ENCODE measurements at regions not wholly inside any gene's neighbourhood (a gene's known extent, or its start where the extent isn't known, plus 50 kb on each side); places are given as distances from the start of the nearest gene placed in this dataset.
"Not testable (repeated sequence)": the region's sequence is repeated elsewhere in the genome, so short reads cannot be mapped to it uniquely, and the experiment has no call there.

DNA sequence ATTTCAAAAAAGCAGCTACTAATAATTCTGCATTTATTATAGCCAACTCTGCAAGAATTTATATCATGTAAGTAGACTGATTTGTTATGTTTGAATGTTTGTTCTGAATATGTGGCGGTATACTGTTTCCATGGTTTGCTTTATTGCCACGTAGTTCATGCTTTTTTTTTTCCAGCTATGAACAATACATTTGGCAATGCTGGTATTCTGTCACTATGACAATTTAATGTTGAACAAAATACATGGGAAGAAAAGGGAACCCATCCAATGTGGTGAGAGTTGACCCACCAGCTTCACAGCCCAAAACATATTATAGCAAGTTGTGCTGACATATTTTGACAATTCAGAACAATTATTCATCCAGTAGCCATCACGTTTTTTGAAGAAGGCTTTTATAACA lies 145.6 kb downstream of the CCDC71L start:
- Histone ChIP-seq H3K27ac (ENCODE audit: low read length) (no peak overlapping the region), H3K36me3 (ENCODE audit: control insufficient read depth in 1 of 2, insufficient read depth in 2 of 2, low read length in 2 of 2) (no peaks in the 10 kb centered on the region), H3K27me3 (ENCODE audit: low read depth, low read length) (no peaks in the 10 kb centered on the region), H3K4me1 (ENCODE audit: control insufficient read depth in 1 of 2, insufficient read depth in 2 of 2, low read length in 2 of 2) (no peaks in the 10 kb centered on the region), H3K9me3 (ENCODE audit: control insufficient read depth in 1 of 2, low read length in 2 of 2) (no peaks in the 10 kb centered on the region), H3K4me3 (ENCODE audit: low read depth in 1 of 2, low read length in 2 of 2) (no peak overlapping the region)

- H3K27me3 ChIP-seq (ENCODE audit: low read depth, low read length), result no peaks in the 10 kb centered on the region
- no peak overlapping the region for H3K4me3 ChIP-seq (ENCODE audit: low read depth in 1 of 2, low read length in 2 of 2)
- no peaks in the 10 kb centered on the region for H3K36me3 ChIP-seq (ENCODE audit: control insufficient read depth in 1 of 2, insufficient read depth in 2 of 2, low read length in 2 of 2)
- no peaks in the 10 kb centered on the region for H3K9me3 ChIP-seq (ENCODE audit: control insufficient read depth in 1 of 2, low read length in 2 of 2)
- no peak overlapping the region for H3K27ac ChIP-seq (ENCODE audit: low read length)
- no peaks in the 10 kb centered on the region for H3K4me1 ChIP-seq (ENCODE audit: control insufficient read depth in 1 of 2, insufficient read depth in 2 of 2, low read length in 2 of 2)
Observed at GRCh38 chr7:106514881-106515280, 146.1 kb downstream of the CCDC71L start.

DNA sequence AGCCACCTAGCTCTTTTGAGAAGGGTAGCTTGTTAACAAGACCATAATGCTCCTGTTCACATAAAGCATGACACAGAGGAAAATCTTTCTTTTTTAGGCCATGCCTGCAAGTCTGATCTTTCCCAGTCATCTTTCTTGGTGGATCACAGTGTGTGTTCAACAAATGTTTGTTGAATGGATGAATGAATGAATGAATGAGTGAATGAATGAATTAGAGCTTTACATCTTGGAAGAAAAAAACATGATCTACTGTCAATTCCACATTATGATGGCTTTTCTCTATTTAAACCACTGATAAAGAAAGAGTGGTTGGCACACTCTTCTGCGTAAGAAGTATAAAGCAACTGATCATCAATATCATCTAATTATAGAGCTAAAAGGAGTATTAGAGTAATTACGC lies 148.7 kb downstream of the CCDC71L start:
- Histone ChIP-seq H3K27me3 (ENCODE audit: low read depth, low read length) (no peaks in the 10 kb centered on the region), H3K4me3 (ENCODE audit: low read depth in 1 of 2, low read length in 2 of 2) (no peak overlapping the region), H3K9me3 (ENCODE audit: control insufficient read depth in 1 of 2, low read length in 2 of 2) (no peaks in the 10 kb centered on the region), H3K4me1 (ENCODE audit: control insufficient read depth in 1 of 2, insufficient read depth in 2 of 2, low read length in 2 of 2) (no peaks in the 10 kb centered on the region), H3K36me3 (ENCODE audit: control insufficient read depth in 1 of 2, insufficient read depth in 2 of 2, low read length in 2 of 2) (no peaks in the 10 kb centered on the region), H3K27ac (ENCODE audit: low read length) (no peak overlapping the region)

DNA sequence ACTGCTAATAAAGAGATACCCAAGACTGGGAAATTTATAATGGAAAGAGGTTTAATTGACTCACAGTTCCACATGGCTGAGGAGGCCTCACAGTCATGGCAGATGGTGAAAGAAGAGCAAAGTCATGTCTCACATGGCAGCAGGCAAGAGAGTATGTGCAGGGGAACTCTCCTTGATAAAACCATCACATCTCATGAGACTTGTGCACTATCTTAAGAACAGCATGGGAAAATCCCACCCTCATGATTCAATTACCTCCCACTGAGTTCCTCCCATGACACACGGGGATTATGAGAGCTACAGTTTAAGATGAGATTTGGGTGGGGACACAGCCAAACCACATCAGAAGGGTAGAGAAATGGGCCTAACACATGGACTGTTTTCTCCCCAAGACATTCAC lies 156.3 kb downstream of the CCDC71L start:
- Histone ChIP-seq H3K9me3 (ENCODE audit: control insufficient read depth in 1 of 2, low read length in 2 of 2) (no peaks in the 10 kb centered on the region), H3K27ac (ENCODE audit: low read length) (no peak overlapping the region), H3K4me1 (ENCODE audit: control insufficient read depth in 1 of 2, insufficient read depth in 2 of 2, low read length in 2 of 2) (no peaks in the 10 kb centered on the region), H3K27me3 (ENCODE audit: low read depth, low read length) (no peaks in the 10 kb centered on the region), H3K4me3 (ENCODE audit: low read depth in 1 of 2, low read length in 2 of 2) (no peak overlapping the region), H3K36me3 (ENCODE audit: control insufficient read depth in 1 of 2, insufficient read depth in 2 of 2, low read length in 2 of 2) (no peaks in the 10 kb centered on the region)

- no peak overlapping the region for H3K4me3 ChIP-seq (ENCODE audit: low read depth in 1 of 2, low read length in 2 of 2)
- H3K27ac ChIP-seq (ENCODE audit: low read length), result no peak overlapping the region
- H3K4me1 ChIP-seq (ENCODE audit: control insufficient read depth in 1 of 2, insufficient read depth in 2 of 2, low read length in 2 of 2), result no peaks in the 10 kb centered on the region
- H3K36me3 ChIP-seq (ENCODE audit: control insufficient read depth in 1 of 2, insufficient read depth in 2 of 2, low read length in 2 of 2), result no peaks in the 10 kb centered on the region
- no peaks in the 10 kb centered on the region for H3K9me3 ChIP-seq (ENCODE audit: control insufficient read depth in 1 of 2, low read length in 2 of 2)
- no peaks in the 10 kb centered on the region for H3K27me3 ChIP-seq (ENCODE audit: low read depth, low read length)
Observed at GRCh38 chr7:106504207-106504606, 156.8 kb downstream of the CCDC71L start.

DNA sequence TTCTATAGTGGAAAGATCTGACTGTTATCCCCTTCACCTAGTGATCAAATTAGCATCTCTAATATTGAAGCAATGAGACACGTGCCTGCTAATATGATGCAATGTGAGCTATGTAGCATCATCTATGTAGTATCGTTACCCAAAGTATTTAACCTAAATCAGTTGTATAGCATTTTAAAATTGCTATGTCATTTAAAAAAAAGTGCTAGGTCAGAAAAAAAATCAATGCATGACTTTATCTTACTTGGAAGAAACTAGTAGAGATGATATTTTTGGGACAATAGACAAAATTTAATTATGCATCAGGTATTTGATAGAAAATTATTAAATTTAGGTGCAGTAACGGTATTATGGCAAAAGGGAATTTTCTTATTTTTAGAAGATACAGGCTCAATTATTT lies 157.3 kb downstream of the CCDC71L start:
- Histone ChIP-seq H3K4me3 (ENCODE audit: low read depth in 1 of 2, low read length in 2 of 2) (no peak overlapping the region), H3K9me3 (ENCODE audit: control insufficient read depth in 1 of 2, low read length in 2 of 2) (no peaks in the 10 kb centered on the region), H3K27ac (ENCODE audit: low read length) (no peak overlapping the region), H3K36me3 (ENCODE audit: control insufficient read depth in 1 of 2, insufficient read depth in 2 of 2, low read length in 2 of 2) (no peaks in the 10 kb centered on the region), H3K27me3 (ENCODE audit: low read depth, low read length) (no peaks in the 10 kb centered on the region), H3K4me1 (ENCODE audit: control insufficient read depth in 1 of 2, insufficient read depth in 2 of 2, low read length in 2 of 2) (no peaks in the 10 kb centered on the region)

DNA sequence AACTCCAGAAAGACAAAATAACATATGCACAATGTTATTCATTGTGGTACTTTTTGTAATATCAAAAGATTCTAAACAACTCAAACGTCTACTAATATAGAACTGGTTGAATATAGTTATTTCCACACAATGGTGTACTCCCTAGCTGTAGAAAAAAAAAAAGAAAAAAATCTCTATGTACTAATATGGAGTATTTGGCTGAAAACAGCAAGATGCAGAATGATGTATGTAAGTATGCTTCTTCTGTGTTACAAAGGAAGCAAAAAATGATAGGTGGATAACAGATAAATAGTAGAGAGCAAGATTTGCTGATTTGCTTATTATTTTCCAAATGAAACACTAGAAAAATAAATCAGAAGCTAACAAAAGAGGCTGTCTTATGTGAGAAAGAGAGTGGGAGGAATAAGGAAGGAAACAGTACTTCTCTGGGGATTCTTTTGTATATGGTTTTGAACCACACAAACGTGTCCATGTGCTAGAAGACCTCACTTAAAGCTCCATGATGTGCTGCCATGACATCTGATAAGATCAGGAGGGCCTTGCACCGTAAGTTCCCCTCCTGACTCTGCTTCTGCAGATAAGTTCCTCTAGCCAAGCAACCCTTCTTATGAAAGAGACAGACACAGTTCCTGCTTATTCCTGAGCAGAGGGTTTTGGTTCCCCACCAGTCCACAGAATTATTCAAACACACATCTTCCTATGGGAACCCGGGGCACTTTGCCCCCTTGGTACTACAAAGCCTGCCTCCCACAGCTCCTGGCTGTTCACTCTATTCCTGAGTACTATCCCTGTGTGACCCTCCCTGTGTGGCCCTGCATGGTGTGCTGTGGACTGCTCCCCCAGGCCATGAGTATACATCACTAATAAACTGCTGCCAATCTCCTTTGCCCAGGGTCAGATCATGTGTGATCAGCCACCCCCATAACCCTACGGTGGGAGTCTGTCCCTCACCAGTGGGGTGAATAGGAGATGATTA lies 159.1 kb downstream of the CCDC71L start:
- no peaks in the 10 kb centered on the region for H3K4me1 ChIP-seq (ENCODE audit: control insufficient read depth in 1 of 2, insufficient read depth in 2 of 2, low read length in 2 of 2)
- H3K4me3 ChIP-seq (ENCODE audit: low read depth in 1 of 2, low read length in 2 of 2), result no peak overlapping the region
- no peaks in the 10 kb centered on the region for H3K27me3 ChIP-seq (ENCODE audit: low read depth, low read length)
- no peak overlapping the region for H3K27ac ChIP-seq (ENCODE audit: low read length)
- no peaks in the 10 kb centered on the region for H3K9me3 ChIP-seq (ENCODE audit: control insufficient read depth in 1 of 2, low read length in 2 of 2)
- H3K36me3 ChIP-seq (ENCODE audit: control insufficient read depth in 1 of 2, insufficient read depth in 2 of 2, low read length in 2 of 2), result no peaks in the 10 kb centered on the region

DNA sequence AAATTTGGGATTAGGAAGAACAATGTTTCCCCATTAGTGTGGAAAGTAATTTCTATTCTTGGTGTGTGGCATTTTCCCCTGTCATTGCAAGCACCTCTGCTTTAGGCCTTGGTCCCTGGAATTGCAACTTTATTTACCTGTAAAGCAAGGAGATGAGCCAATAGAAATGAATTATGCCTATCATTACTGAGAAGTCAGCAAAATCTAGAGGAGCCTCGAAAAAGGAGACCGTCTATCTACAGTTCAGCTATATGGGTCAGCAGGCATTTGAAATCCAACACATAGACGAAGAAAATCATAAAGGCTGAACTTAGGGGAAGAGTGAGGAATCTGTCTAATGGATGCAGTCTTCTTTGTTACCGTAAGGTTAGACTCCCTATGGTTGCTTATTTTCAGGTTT lies 161.1 kb downstream of the CCDC71L start:
- Histone ChIP-seq H3K4me1 (ENCODE audit: control insufficient read depth in 1 of 2, insufficient read depth in 2 of 2, low read length in 2 of 2) (no peaks in the 10 kb centered on the region), H3K36me3 (ENCODE audit: control insufficient read depth in 1 of 2, insufficient read depth in 2 of 2, low read length in 2 of 2) (no peaks in the 10 kb centered on the region), H3K9me3 (ENCODE audit: control insufficient read depth in 1 of 2, low read length in 2 of 2) (no peaks in the 10 kb centered on the region), H3K27me3 (ENCODE audit: low read depth, low read length) (no peaks in the 10 kb centered on the region), H3K27ac (ENCODE audit: low read length) (no peak overlapping the region), H3K4me3 (ENCODE audit: low read depth in 1 of 2, low read length in 2 of 2) (no peak overlapping the region)

- H3K36me3 ChIP-seq (ENCODE audit: control insufficient read depth in 1 of 2, insufficient read depth in 2 of 2, low read length in 2 of 2); H3K27me3 ChIP-seq (ENCODE audit: low read depth, low read length); H3K4me3 ChIP-seq (ENCODE audit: low read depth in 1 of 2, low read length in 2 of 2); H3K4me1 ChIP-seq (ENCODE audit: control insufficient read depth in 1 of 2, insufficient read depth in 2 of 2, low read length in 2 of 2); H3K27ac ChIP-seq (ENCODE audit: low read length); H3K9me3 ChIP-seq (ENCODE audit: control insufficient read depth in 1 of 2, low read length in 2 of 2): not testable (repeated sequence)
Observed at GRCh38 chr7:106498005-106498404, 163.0 kb downstream of the CCDC71L start.

- Histone ChIP-seq H3K27ac (ENCODE audit: low read length) (no peak overlapping the region), H3K4me3 (ENCODE audit: low read depth in 1 of 2, low read length in 2 of 2) (no peak overlapping the region), H3K4me1 (ENCODE audit: control insufficient read depth in 1 of 2, insufficient read depth in 2 of 2, low read length in 2 of 2) (no peaks in the 10 kb centered on the region), H3K27me3 (ENCODE audit: low read depth, low read length) (no peaks in the 10 kb centered on the region), H3K36me3 (ENCODE audit: control insufficient read depth in 1 of 2, insufficient read depth in 2 of 2, low read length in 2 of 2) (no peaks in the 10 kb centered on the region), H3K9me3 (ENCODE audit: control insufficient read depth in 1 of 2, low read length in 2 of 2) (no peaks in the 10 kb centered on the region)
Observed at GRCh38 chr7:106493041-106493731, 167.8 kb downstream of the CCDC71L start.

DNA sequence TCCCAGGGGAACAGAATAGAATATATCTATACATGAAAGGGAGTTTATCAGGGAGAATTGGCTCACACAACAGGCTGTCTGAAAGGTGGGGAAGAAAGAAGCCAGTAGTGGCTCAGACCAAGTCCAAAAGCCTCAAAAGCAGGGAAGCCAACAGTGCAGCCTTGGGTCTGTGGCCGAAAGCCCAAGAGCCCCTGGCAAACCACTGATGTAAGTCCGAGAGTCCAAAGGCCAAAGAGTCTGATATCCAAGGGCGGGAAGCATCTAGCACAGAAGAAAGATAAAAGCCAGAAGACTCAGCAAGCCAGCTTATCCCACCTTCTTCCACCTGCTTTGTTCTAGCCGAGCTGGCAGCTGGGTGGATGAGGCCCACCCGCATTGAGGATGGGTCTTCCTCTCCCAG lies 172.5 kb downstream of the CCDC71L start:
- H3K27ac ChIP-seq (ENCODE audit: low read length), result no peak overlapping the region
- H3K36me3 ChIP-seq (ENCODE audit: control insufficient read depth in 1 of 2, insufficient read depth in 2 of 2, low read length in 2 of 2), result no peaks in the 10 kb centered on the region
- H3K4me3 ChIP-seq (ENCODE audit: low read depth in 1 of 2, low read length in 2 of 2), result no peak overlapping the region
- H3K9me3 ChIP-seq (ENCODE audit: control insufficient read depth in 1 of 2, low read length in 2 of 2), result no peaks in the 10 kb centered on the region
- H3K27me3 ChIP-seq (ENCODE audit: low read depth, low read length), result no peaks in the 10 kb centered on the region
- peaks cover 5 to 13% of the 10 kb centered on the region in 2 donors for H3K4me1 ChIP-seq (ENCODE audit: control insufficient read depth in 1 of 2, insufficient read depth in 2 of 2, low read length in 2 of 2)

Measured in muscle layer of duodenum (tissue), 2 donors.